ENCODE measurements at regions not wholly inside any gene's neighbourhood (a gene's known extent, or its start where the extent isn't known, plus 50 kb on each side); places are given as distances from the start of the nearest gene placed in this dataset.

- TF ChIP-seq CTCF (IDR thresholded peaks at IDR 0.05) = no peak
- Histone ChIP-seq H3K27ac (no peak overlapping the region), H3K4me3 (no peak overlapping the region), H3K9ac (ENCODE audit: low read depth in 2 of 2, low read length in 2 of 2) (no peak overlapping the region), H3K9me3 (no peaks in the 10 kb centered on the region), H3K4me1 (no peaks in the 10 kb centered on the region), H3K36me3 (no peaks in the 10 kb centered on the region), H3K27me3 (no peaks in the 10 kb centered on the region)
- intact Hi-C loops (cut with DNase I) = no loop called here
- DNase-seq = no peak
These were observed 488.2 kb upstream of the ROBO2 start for GRCh38 chr3:76551739-76552138.

DNA sequence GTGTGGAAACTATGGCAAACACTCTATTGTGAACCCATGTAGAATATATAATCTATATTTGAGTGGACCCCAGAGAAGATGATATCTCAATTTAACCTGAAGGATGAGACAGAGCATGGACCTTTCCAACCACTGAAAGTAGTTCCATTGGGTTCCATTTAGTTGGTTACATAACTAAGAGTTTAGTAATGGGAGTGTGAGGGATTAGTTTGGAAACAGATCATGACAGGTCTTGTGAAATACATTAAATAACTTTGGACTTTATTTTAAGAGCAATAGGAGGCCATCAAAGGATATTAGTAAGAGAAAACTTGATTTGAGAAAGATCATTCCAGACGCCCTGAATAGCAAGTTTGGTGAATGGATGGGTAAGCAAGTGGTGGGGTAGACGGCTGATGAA, 487.2 kb upstream of the ROBO2 start:
- no peak for DNase-seq
- no peak for TF ChIP-seq CTCF (IDR thresholded peaks at IDR 0.05)
- no peaks in the 10 kb centered on the region for H3K9me3 ChIP-seq
- H3K27me3 ChIP-seq = no peaks in the 10 kb centered on the region
- no peaks in the 10 kb centered on the region for H3K36me3 ChIP-seq
- no peak overlapping the region for H3K27ac ChIP-seq
- H3K9ac ChIP-seq (ENCODE audit: low read depth in 2 of 2, low read length in 2 of 2) = no peak overlapping the region
- intact Hi-C loops (cut with DNase I) = no loop called here
- no peak overlapping the region for H3K4me3 ChIP-seq
- H3K4me1 ChIP-seq = no peaks in the 10 kb centered on the region

DNA sequence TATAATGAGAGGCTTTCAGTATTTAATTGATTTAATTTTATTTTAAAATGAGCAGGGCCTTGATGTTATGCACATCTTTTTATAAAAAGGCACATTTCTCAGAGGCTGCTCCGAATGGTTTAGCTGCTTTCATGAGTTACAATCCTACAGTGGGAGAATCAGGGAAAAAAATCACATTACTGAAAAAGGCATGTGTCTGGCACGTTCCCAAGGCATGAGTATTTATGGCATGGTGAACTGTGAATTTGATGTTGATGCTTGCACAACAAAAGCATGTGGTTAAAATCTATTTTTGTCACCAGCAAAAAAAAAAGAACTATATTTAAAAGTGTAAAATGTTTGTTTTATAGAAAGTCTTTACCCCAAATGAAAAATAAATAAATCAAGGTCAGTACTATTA, 485.2 kb upstream of the ROBO2 start:
- Histone ChIP-seq H3K4me3 (no peak overlapping the region), H3K36me3 (no peaks in the 10 kb centered on the region), H3K9me3 (no peaks in the 10 kb centered on the region), H3K9ac (ENCODE audit: low read depth in 2 of 2, low read length in 2 of 2) (no peak overlapping the region), H3K4me1 (no peaks in the 10 kb centered on the region), H3K27me3 (no peaks in the 10 kb centered on the region), H3K27ac (no peak overlapping the region)
- no peak for TF ChIP-seq CTCF (IDR thresholded peaks at IDR 0.05)
- intact Hi-C loops (cut with DNase I) = no loop called here
- DNase-seq = no peak

DNA sequence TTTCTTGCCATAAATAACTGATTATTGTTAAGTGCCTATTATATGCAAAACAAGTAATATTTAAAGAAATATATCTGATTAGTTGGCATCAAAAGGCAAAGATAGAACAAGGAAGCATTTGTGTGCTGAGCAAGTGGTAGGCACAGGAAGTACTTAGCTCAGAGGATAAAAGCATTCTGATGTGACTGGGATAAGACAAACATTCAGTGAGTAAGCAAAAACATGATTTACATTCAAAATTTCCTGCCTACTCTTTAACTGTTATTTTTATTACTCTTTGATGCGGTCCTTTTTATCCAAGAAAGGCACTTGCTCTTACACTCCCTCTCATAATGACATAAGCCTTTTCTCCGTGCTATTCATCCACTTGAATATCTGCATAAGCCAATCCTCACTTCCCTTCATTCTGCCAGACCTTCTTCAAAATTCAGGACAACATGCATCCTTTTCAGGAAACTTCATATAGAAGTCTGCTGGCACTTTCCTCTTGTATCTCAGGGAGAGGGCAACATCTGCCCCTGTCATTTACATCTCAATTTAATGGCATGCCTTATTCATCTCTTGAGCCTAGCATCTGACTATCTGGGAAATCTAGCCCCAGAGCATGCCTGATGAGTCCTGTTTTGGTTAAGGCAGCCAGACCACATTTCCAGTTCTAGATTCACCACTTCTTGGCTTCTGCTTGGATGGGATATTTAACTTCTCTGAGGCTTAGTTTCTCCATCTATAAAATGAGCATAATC, 478.2 kb upstream of the ROBO2 start:
- Histone ChIP-seq H3K36me3 (no peaks in the 10 kb centered on the region), H3K4me1 (no peaks in the 10 kb centered on the region), H3K27me3 (no peaks in the 10 kb centered on the region), H3K9me3 (no peaks in the 10 kb centered on the region), H3K4me3 (no peak overlapping the region), H3K9ac (ENCODE audit: low read depth in 2 of 2, low read length in 2 of 2) (no peak overlapping the region), H3K27ac (no peak overlapping the region)
- intact Hi-C loops (cut with DNase I) = no loop called here
- TF ChIP-seq CTCF (IDR thresholded peaks at IDR 0.05) = no peak
- DNase-seq = no peak

GRCh38 chr3:76565496-76566210, 474.2 kb upstream of the ROBO2 start:
- no peak overlapping the region for H3K27ac ChIP-seq
- H3K4me1 ChIP-seq = no peaks in the 10 kb centered on the region
- no peaks in the 10 kb centered on the region for H3K36me3 ChIP-seq
- intact Hi-C loops (cut with DNase I) = no loop called here
- no peak overlapping the region for H3K9ac ChIP-seq (ENCODE audit: low read depth in 2 of 2, low read length in 2 of 2)
- no peak for DNase-seq
- no peaks in the 10 kb centered on the region for H3K27me3 ChIP-seq
- no peak for TF ChIP-seq CTCF (IDR thresholded peaks at IDR 0.05)
- H3K9me3 ChIP-seq = no peaks in the 10 kb centered on the region
- H3K4me3 ChIP-seq = no peak overlapping the region

Measured in colonic mucosa (tissue), 4 donors.